ENCODE measurements at regions not wholly inside any gene's neighbourhood (a gene's known extent, or its start where the extent isn't known, plus 50 kb on each side); places are given as distances from the start of the nearest gene placed in this dataset.

GRCh38 chr13:97566907-97567306, 132.9 kb downstream of the RAP2A start:
- TF ChIP-seq CTCF (IDR thresholded peaks at IDR 0.05): no peak
- no peak for TF ChIP-seq EZH2 (IDR thresholded peaks at IDR 0.05; ENCODE audit: borderline replicate concordance, insufficient read depth, low read depth, low read length, poor library complexity, severe bottlenecking)

All from B cell (primary cell).